AG09319 (cell line): ENCODE measurements at regions not wholly inside any gene's neighbourhood (a gene's known extent, or its start where the extent isn't known, plus 50 kb on each side); places are given as distances from the start of the nearest gene placed in this dataset.

ENCODE experiments used
- DNase-seq: peaks from one replicate; pipeline ENCODE4 v3.0.0-alpha.2; 2010; ENCODE audit warnings: low read depth; ENCODE audit errors: extremely low read depth
- CTCF ChIP-seq: IDR thresholded peaks from 2 replicates; pipeline ENCODE4 v1.5.1; 2011; ENCODE audit warnings: low read depth, mild to moderate bottlenecking, inconsistent platforms, low read length, moderate library complexity

GRCh38 chr16:51349626-51350025, 198.6 kb upstream of the SALL1 start:
- no peak for DNase-seq
- TF ChIP-seq CTCF, result no peak

GRCh38 chr16:51343411-51343810, 192.3 kb upstream of the SALL1 start:
- DNase-seq, result no peak
- no peak for TF ChIP-seq CTCF

- DNase-seq, result no peak
- no peak for TF ChIP-seq CTCF
Observed at GRCh38 chr16:51341204-51341603, 190.1 kb upstream of the SALL1 start.

- no peak for DNase-seq
- TF ChIP-seq CTCF, result peak; percentile 11
Observed at GRCh38 chr16:51337662-51338061, 186.6 kb upstream of the SALL1 start.

GRCh38 chr16:51328733-51329132, 177.7 kb upstream of the SALL1 start:
- DNase-seq, result no peak
- TF ChIP-seq CTCF, result no peak

- no peak for TF ChIP-seq CTCF
- no peak for DNase-seq
Observed at GRCh38 chr16:51327001-51327400, 175.9 kb upstream of the SALL1 start.

- TF ChIP-seq CTCF, result no peak
- DNase-seq, result no peak
Observed at GRCh38 chr16:51326131-51326856, 175.2 kb upstream of the SALL1 start.
